NCI-H345 treated with DMSO at 0.1 percent for 48 hours (cell line): ENCODE measurements at regions not wholly inside any gene's neighbourhood (a gene's known extent, or its start where the extent isn't known, plus 50 kb on each side); places are given as distances from the start of the nearest gene placed in this dataset.
A peak's percentile ranks its signal among the peaks of the same experiment; 100 is the strongest.

ENCODE experiments used
- DNase-seq: peaks from one replicate; lab custom pipeline; 2025; ENCODE audit not compliant: unreplicated experiment; lab: John Stamatoyannopoulos, UW

DNA sequence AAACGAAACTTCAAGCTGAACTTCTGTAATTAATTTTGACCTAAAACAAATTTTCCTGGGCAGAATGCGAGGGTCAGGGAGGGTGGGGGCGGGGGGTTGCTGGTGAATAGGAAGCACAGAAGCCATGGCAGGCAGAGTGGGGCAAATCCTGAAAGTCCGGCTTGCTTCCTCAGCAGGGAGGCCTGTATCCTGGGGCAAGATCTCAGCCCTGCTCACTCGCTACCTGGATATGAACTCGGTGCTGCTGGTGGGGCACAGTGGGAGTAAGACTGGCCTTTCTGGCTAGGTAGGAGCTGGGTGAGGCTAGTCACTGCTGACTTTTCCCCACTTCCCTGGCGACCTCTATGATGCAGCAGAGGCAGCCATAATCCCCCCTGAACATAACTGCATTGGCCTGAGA is 168.9 kb upstream of the CHORDC1 start:
- DNase-seq = no peak

GRCh38 chr11:90380206-90380605 is 157.4 kb upstream of the CHORDC1 start:
- DNase-seq = no peak

- no peak for DNase-seq
Observed at GRCh38 chr11:90373971-90374370, 151.1 kb upstream of the CHORDC1 start.

GRCh38 chr11:90364527-90364926 is 141.7 kb upstream of the CHORDC1 start:
- DNase-seq = no peak

DNA sequence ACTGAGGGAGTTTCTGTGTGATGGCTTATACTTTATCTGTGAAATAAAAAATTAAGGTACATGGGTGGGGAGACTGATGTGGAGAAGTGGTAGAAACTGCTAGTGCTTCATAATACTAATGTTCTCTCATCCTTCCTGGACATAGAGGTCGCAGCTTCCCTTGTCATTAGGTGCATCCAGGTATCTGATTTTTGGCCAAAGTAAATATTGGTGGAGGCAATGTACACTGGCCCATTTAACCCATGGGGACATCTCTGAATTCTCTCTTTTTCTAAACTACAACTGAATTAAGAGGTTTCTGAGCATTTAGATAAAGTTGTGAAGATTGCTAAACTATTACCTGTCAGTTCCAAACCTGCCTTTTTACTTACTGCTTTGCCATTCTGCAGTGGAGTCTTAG is 140.9 kb upstream of the CHORDC1 start:
- no peak for DNase-seq

- DNase-seq = no peak
Observed at GRCh38 chr11:90355200-90355599, 132.4 kb upstream of the CHORDC1 start.

- DNase-seq = no peak
Observed at GRCh38 chr11:90349731-90350130, 126.9 kb upstream of the CHORDC1 start.

- DNase-seq = no peak
Observed at GRCh38 chr11:90344546-90344945, 121.7 kb upstream of the CHORDC1 start.

DNA sequence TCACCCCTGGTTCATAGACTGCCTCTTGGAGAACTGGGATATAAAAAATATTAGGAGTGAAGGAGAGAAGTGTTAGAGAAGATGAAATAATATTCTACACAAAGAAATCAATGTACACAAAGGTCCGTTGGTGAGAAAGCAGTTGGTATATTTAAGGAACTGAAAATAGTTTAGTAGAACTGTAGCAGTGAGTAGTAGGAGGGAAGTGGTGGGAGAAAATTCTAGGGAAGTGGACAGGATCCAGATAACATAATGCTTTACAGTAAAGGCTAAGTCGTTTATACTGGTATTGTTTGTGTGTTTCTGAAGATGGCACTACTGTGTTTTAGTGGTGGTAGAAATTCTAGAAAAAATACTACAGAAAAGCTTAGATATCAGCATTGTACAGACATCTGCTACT is 120.8 kb upstream of the CHORDC1 start:
- no peak for DNase-seq

DNA sequence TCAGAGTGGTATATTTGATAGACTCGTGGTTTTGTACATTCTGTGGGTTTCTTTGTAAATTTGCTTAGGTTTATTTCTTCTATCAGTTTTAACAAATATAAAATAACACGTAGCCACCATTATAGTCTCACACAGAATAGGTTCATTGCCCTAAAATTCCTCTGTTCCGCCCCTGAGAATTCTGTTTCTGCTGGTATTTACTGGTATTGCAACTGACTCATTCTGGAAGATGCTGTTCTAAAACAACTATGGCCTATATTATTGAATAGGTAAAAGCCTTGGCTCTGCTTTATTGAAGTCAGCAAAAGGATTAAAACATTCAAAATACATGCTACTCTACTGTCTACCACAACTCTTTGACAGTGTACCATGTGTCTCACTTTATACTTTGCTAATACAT is 119.1 kb upstream of the CHORDC1 start:
- DNase-seq = no peak

GRCh38 chr11:90332415-90332814 is 109.6 kb upstream of the CHORDC1 start:
- no peak for DNase-seq

GRCh38 chr11:90330632-90331031 is 107.8 kb upstream of the CHORDC1 start:
- DNase-seq = no peak

DNA sequence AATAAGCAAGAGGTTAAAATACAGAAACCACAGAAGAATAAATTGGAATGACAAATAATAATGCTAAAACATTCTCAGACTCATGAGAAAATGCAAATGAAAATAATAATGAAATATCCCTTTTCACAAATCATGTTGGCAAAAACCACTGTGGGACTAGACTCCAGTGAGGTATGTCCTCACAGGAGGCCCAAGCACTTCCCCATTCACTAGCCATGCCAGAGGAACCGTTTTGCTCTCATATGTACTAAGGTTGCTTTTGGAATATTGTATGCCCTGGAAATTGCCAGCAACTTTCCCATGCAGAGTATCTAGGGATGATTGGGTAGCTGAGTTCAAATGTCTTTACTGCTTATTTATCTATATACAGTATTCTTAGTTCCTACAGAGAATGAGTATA is 106.2 kb upstream of the CHORDC1 start:
- DNase-seq = no peak

DNA sequence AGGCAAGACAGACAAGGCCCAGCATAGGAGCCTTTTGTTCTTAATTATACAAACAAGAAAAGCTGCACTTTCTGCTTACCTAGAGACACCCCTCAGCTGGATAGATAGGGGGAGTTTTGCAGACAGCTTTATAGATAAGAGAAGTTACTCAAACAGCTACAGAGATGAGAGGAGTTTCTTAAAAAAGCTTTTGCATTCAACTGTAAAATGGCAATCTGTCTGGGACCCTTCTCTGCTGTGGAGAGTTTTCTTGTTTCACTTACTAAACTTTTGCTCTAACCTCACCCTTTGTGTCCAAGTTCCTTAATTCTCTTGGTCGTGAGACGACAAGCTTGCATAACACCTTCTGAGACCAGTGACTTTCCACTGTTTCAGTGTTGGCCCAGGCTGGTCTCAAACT is 103.8 kb upstream of the CHORDC1 start:
- no peak for DNase-seq

GRCh38 chr11:90323289-90323688 is 100.4 kb upstream of the CHORDC1 start:
- DNase-seq = no peak

DNA sequence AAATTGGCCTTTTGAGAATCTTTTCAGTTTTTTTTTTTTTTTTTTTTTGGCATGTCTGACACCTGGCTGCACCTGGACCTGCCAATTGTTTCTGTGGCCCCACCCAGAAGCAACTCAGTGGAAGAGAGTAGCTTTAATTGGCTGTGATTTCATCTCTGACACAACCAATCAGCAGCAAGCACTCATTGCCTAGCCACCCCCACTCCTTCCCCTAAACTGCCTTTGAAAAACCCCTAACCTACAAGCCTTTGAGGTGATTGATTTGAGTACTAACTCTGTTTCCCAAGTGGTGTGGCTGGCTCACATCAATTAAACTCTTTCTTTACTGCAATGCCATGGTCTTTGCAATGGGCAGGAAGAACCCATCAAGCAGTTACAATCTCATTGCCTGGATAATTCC is 98.2 kb upstream of the CHORDC1 start:
- no peak for DNase-seq

DNA sequence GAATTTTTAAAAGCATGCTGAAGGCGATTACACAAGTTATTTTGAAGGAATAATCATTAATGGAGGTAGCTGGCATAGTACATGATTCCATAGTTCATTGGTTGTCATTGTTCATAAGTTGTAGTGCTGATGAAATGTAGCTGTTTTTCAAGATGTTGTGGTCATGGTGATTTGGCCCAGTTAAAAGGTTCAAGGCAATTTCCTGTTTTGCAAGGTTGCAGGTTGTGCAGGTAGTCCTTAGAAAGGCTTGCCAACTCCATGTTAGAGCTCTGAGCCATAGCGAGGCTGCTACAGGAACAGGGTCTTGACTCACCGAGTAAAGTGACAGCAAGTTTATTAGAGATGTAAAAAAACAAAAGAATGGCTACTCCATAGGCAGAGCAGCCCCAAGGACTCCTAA is 95.8 kb upstream of the CHORDC1 start:
- DNase-seq = no peak

DNA sequence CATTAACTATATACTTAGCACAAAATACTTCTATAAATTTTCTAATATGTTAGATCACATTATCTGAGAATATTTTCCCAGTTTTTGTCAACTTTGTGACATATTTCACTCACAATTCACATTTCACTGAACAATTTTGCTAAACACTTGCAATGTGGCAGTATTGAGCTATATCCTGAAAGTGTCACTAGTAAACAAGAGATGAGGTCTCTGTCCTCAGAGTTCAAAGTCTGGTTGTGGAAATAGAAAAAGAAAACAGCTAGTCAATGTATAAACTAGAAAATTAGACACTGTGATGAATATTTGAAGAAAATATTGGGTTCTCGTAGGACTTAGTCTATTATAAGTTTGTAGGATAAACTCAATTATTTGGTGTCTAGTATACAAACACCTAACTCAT is 87.4 kb upstream of the CHORDC1 start:
- DNase-seq = no peak

- no peak for DNase-seq
Observed at GRCh38 chr11:90309693-90310092, 86.8 kb upstream of the CHORDC1 start.

DNA sequence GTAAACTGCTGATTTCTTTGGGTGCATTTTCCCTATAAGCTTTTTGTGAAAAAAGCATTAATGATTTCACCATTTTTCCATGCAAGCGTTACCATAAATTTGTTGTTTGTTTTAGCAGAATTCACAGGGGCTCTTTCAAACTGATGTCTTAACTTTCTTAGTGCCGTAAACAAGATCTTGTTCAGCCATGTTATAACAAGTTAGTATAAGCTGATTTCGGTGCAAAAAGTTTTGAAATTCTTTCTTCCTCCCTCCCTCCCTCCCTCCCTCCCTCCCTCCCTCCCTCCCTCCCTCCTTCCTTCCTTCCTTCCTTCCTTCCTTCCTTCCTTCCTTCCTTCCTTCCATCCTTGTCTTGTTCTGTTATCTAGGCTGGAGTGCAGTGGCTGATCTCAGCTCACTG is 71.7 kb upstream of the CHORDC1 start:
- DNase-seq = no peak

DNA sequence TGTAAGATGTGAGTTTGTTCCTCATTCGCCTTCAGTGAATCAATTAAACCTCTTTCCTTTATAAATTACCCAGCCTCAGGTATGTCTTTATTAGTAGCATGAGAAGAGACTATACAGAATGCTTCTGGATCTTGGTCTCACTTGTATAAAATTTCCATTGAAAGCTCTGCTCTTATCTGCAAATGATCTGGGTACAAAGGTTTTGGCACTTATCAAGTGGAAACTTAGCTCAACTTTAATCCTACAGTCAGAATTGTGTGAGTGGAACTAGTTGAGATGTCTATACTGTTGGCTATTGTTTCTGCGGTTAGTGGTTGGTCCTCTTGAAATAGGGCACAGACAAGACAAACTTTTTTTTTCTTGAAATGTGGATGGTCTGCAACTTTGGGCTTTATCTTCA is 71.2 kb upstream of the CHORDC1 start:
- DNase-seq = no peak

- peak; percentile 6 for DNase-seq
Observed at GRCh38 chr11:90288212-90288821, 65.5 kb upstream of the CHORDC1 start.

DNA sequence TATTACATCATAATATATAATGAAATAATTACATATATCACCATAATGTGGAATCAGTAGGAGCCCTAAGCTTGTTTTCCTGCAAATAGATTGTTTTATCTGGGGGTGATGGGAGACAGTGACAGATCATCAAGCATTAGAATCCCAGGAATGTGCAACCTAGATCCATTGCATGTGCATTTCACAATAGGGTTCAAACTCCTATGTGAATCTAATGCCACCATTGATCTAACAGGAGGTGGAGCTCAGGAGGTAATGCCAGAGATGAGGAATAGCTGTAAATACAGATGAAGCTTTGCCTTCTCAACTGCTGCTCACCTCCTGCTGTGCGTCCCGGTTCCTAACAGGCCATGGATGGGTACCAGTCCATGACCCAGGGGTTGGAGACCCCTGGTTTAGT is 63.8 kb upstream of the CHORDC1 start:
- DNase-seq = no peak

- no peak for DNase-seq
Observed at GRCh38 chr11:90284171-90284570, 61.3 kb upstream of the CHORDC1 start.
